Tibial nerve (tissue), 4 donors: ENCODE measurements at regions not wholly inside any gene's neighbourhood (a gene's known extent, or its start where the extent isn't known, plus 50 kb on each side); places are given as distances from the start of the nearest gene placed in this dataset.
"Not testable (repeated sequence)": the region's sequence is repeated elsewhere in the genome, so short reads cannot be mapped to it uniquely, and the experiment has no call there.

ENCODE experiments used
- DNase-seq, 2 donors: peaks; one replicate each; pipeline ENCODE4 v3.0.0-alpha.2; 2019; ENCODE audit warnings: low spot score in 2 of 2
- H3K27ac ChIP-seq, 4 donors: fragments of 200-600 bp; sonication (generic) in 3 of 4; one replicate each; pipeline ENCODE4 v1.5.1; 2017 to 2019; ENCODE audit warnings: mild to moderate bottlenecking in 1 of 4
- H3K27me3 ChIP-seq, 2 donors: fragments of 200-600 bp; sonication (generic) in 1 of 2; one replicate each; pipeline versions ENCODE4 v1.5.1 to v1.6.0; 2017 to 2019
- H3K36me3 ChIP-seq, 3 donors: fragments of 200-600 bp; sonication (generic); one replicate each; pipeline ENCODE4 v1.5.1; 2018 to 2019
- H3K4me1 ChIP-seq, 4 donors: fragments of 200-600 bp; sonication (generic) in 3 of 4; one replicate each; pipeline ENCODE4 v1.5.1; 2017 to 2019
- H3K4me3 ChIP-seq, 4 donors: fragments of 200-600 bp; sonication (generic) in 3 of 4; one replicate each; pipeline ENCODE4 v1.5.1; 2017 to 2019; ENCODE audit warnings: mild to moderate bottlenecking in 1 of 4, moderate library complexity in 1 of 4
- H3K9me3 ChIP-seq, 4 donors: fragments of 200-600 bp; sonication (generic) in 3 of 4; one replicate each; pipeline ENCODE4 v1.5.1; 2017 to 2019
- CTCF ChIP-seq, 5 experiments: fragments of 200-600 bp in 3 of 5; fragments of 450-650 bp in 2 of 5; sonication (generic) in 3 of 5; IDR thresholded peaks; one replicate each; pipeline ENCODE4 v1.5.1; 2016 to 2019; ENCODE audit warnings: antibody characterized with exemption in 5 of 5, mild to moderate bottlenecking in 3 of 5, moderate library complexity in 2 of 5
- EP300 ChIP-seq, 2 donors: sonication (generic); formaldehyde crosslinking; IDR thresholded peaks; one replicate each; pipeline ENCODE4 v1.6.1; 2017; ENCODE audit warnings: antibody characterized with exemption in 2 of 2, mild to moderate bottlenecking in 1 of 2
- POLR2A ChIP-seq, 2 donors: fragments of 450-650 bp; IDR thresholded peaks; one replicate each; pipeline ENCODE4 v1.6.1; 2017; ENCODE audit warnings: antibody characterized with exemption in 2 of 2, mild to moderate bottlenecking in 2 of 2, moderate library complexity in 2 of 2
- WGBS, 2 donors: methylation state at CpG; one replicate each; pipeline ENCODE4 v1.1.5; 2018; 5-methylcytosine and 5-hydroxymethylcytosine counted together

GRCh38 chr12:131231032-131231980, 277.6 kb downstream of the ADGRD1 start:
- H3K4me3 ChIP-seq = no peak overlapping the region
- no peak overlapping the region for H3K27ac ChIP-seq
- TF ChIP-seq EP300 (IDR thresholded peaks at IDR 0.05) = no peak
- TF ChIP-seq CTCF (IDR thresholded peaks at IDR 0.05) = no peak
- TF ChIP-seq POLR2A (IDR thresholded peaks at IDR 0.05) = no peak
- peaks cover 0 to 10% (median 0%) of the 10 kb centered on the region in 4 donors for H3K9me3 ChIP-seq
- DNase-seq = no peak
- H3K4me1 ChIP-seq = no peaks in the 10 kb centered on the region
- no peaks in the 10 kb centered on the region for H3K36me3 ChIP-seq
- WGBS, 2 donors = 73% methylated on average over 23 of the region's 23 CpGs
- H3K27me3 ChIP-seq = peaks cover 0 to 15% of the 10 kb centered on the region in 2 donors

- H3K4me1 ChIP-seq = no peaks in the 10 kb centered on the region
- DNase-seq = no peak
These were observed 278.3 kb downstream of the ADGRD1 start for GRCh38 chr12:131232036-131232435.

GRCh38 chr12:131232872-131233271, 279.2 kb downstream of the ADGRD1 start:
- Histone ChIP-seq H3K9me3 (peaks cover 0 to 10% (median 0%) of the 10 kb centered on the region in 4 donors), H3K27me3 (peaks cover 0 to 15% of the 10 kb centered on the region in 2 donors)
- WGBS, 2 donors = 81 to 90% methylated on average over 9 to 11 of the region's 14 CpGs
- not testable (repeated sequence) for H3K4me1 ChIP-seq, H3K4me3 ChIP-seq, H3K27ac ChIP-seq, DNase-seq, H3K36me3 ChIP-seq

More at GRCh38 chr12:131232036-131232435, 278.3 kb downstream of the ADGRD1 start:
- peaks cover 0 to 10% (median 0%) of the 10 kb centered on the region in 4 donors for H3K9me3 ChIP-seq
- no peak overlapping the region for H3K27ac ChIP-seq
- TF ChIP-seq EP300 (IDR thresholded peaks at IDR 0.05) (no peak), CTCF (IDR thresholded peaks at IDR 0.05) (no peak), POLR2A (IDR thresholded peaks at IDR 0.05) (no peak)
- H3K36me3 ChIP-seq = no peaks in the 10 kb centered on the region
- H3K4me3 ChIP-seq = no peak overlapping the region
- H3K27me3 ChIP-seq = peaks cover 0 to 15% of the 10 kb centered on the region in 2 donors
- WGBS, 2 donors = 63 to 72% methylated on average over 5 of the region's 5 CpGs

- WGBS, 2 donors = 74 to 77% methylated on average over 15 of the region's 16 CpGs
- not testable (repeated sequence) for H3K4me1 ChIP-seq, H3K4me3 ChIP-seq, H3K27ac ChIP-seq, DNase-seq, H3K36me3 ChIP-seq
- Histone ChIP-seq H3K9me3 (peaks cover 0 to 10% (median 0%) of the 10 kb centered on the region in 4 donors), H3K27me3 (peaks cover 0 to 11% of the 10 kb centered on the region in 2 donors)
These were observed 280.4 kb downstream of the ADGRD1 start for GRCh38 chr12:131233850-131234789.

GRCh38 chr12:131234841-131235271, 281.1 kb downstream of the ADGRD1 start:
- 39% methylated on average over 4 of the region's 8 CpGs; no CpG with 5 or more reads in 1 of the 2 donors for WGBS, 2 donors
- H3K27me3 ChIP-seq, H3K4me3 ChIP-seq, H3K36me3 ChIP-seq, DNase-seq, H3K4me1 ChIP-seq, H3K27ac ChIP-seq: not testable (repeated sequence)
- H3K9me3 ChIP-seq = peaks cover 0 to 10% (median 0%) of the 10 kb centered on the region in 4 donors

- H3K36me3 ChIP-seq = no peaks in the 10 kb centered on the region
- H3K4me1 ChIP-seq = no peaks in the 10 kb centered on the region
- no peak for DNase-seq
- TF ChIP-seq POLR2A (IDR thresholded peaks at IDR 0.05) = no peak
- no peak for TF ChIP-seq CTCF (IDR thresholded peaks at IDR 0.05)
- TF ChIP-seq EP300 (IDR thresholded peaks at IDR 0.05) = no peak
- H3K27me3 ChIP-seq = no peaks in the 10 kb centered on the region
- no peak overlapping the region for H3K4me3 ChIP-seq
- WGBS, 2 donors = 80 to 88% methylated on average over 12 of the region's 12 CpGs
- peaks cover 0 to 10% (median 0%) of the 10 kb centered on the region in 4 donors for H3K9me3 ChIP-seq
- no peak overlapping the region for H3K27ac ChIP-seq
These were observed 282.2 kb downstream of the ADGRD1 start for GRCh38 chr12:131235871-131236271.
